Lower lobe of right lung (tissue), 2 donors: ENCODE measurements at regions not wholly inside any gene's neighbourhood (a gene's known extent, or its start where the extent isn't known, plus 50 kb on each side); places are given as distances from the start of the nearest gene placed in this dataset.

Experiments used
- ATAC-seq, 2 donors: fragments of 200-7000 bp; cut with Tn5 transposase; one replicate each; pipeline ENCODE4 v1.9.1; 2020 to 2022; ENCODE audit warnings: mild to moderate bottlenecking in 2 of 2, moderate library complexity in 2 of 2
- DNase-seq: peaks from one replicate; pipeline ENCODE4 v3.0.0-alpha.2; 2020
- H3K27ac ChIP-seq: fragments of 200-600 bp; one replicate; pipeline ENCODE4 v1.8.0; 2022
- H3K27me3 ChIP-seq: fragments of 200-600 bp; one replicate; pipeline ENCODE4 v1.8.0; 2022; ENCODE audit warnings: low read depth
- H3K36me3 ChIP-seq: fragments of 200-600 bp; one replicate; pipeline ENCODE4 v1.8.0; 2022; ENCODE audit warnings: mild to moderate bottlenecking
- H3K4me1 ChIP-seq: fragments of 200-600 bp; one replicate; pipeline ENCODE4 v1.8.0; 2022
- H3K4me3 ChIP-seq: fragments of 200-600 bp; one replicate; pipeline ENCODE4 v1.8.0; 2022; ENCODE audit warnings: mild to moderate bottlenecking
- H3K9me3 ChIP-seq: fragments of 200-600 bp; one replicate; pipeline ENCODE4 v1.8.0; 2022
- intact Hi-C: fragments of 100-400 bp; cut with DNase I; formaldehyde crosslinking; loops from one replicate; pipeline ENCODE4 v1.11.0; 2022
- TF ChIP-seq, protein P1 (sequence below): fragments of 200-600 bp; IDR thresholded peaks from one replicate; pipeline ENCODE4 v1.8.0; 2022; ENCODE audit warnings: antibody characterized with exemption, mild to moderate bottlenecking
- donor health status: DM: no; HTN: yes; CAD: no; lungs with severe emphysema.

GRCh38 chr4:31187979-31188378 is 467.8 kb downstream of the PCDH7 start:
- H3K4me3 ChIP-seq, result no peak overlapping the region
- TF ChIP-seq, protein P1, sequence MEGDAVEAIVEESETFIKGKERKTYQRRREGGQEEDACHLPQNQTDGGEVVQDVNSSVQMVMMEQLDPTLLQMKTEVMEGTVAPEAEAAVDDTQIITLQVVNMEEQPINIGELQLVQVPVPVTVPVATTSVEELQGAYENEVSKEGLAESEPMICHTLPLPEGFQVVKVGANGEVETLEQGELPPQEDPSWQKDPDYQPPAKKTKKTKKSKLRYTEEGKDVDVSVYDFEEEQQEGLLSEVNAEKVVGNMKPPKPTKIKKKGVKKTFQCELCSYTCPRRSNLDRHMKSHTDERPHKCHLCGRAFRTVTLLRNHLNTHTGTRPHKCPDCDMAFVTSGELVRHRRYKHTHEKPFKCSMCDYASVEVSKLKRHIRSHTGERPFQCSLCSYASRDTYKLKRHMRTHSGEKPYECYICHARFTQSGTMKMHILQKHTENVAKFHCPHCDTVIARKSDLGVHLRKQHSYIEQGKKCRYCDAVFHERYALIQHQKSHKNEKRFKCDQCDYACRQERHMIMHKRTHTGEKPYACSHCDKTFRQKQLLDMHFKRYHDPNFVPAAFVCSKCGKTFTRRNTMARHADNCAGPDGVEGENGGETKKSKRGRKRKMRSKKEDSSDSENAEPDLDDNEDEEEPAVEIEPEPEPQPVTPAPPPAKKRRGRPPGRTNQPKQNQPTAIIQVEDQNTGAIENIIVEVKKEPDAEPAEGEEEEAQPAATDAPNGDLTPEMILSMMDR, result no peak
- H3K9me3 ChIP-seq, result peaks cover 4% of the 10 kb centered on the region
- DNase-seq (no peak), ATAC-seq (no peak)
- intact Hi-C loops, result no loop called here
- no peaks in the 10 kb centered on the region for H3K4me1 ChIP-seq
- no peaks in the 10 kb centered on the region for H3K36me3 ChIP-seq
- H3K27ac ChIP-seq, result no peak overlapping the region
- no peaks in the 10 kb centered on the region for H3K27me3 ChIP-seq

GRCh38 chr4:31189938-31190337 is 469.8 kb downstream of the PCDH7 start:
- ATAC-seq (no peak), DNase-seq (no peak)
- H3K4me1 ChIP-seq, result no peaks in the 10 kb centered on the region
- no peak overlapping the region for H3K27ac ChIP-seq
- intact Hi-C loops, result no loop called here
- peaks cover 3% of the 10 kb centered on the region for H3K9me3 ChIP-seq
- H3K4me3 ChIP-seq, result no peak overlapping the region
- H3K36me3 ChIP-seq, result no peaks in the 10 kb centered on the region
- H3K27me3 ChIP-seq, result no peaks in the 10 kb centered on the region
- TF ChIP-seq, protein P1, result no peak

GRCh38 chr4:31190671-31191070 is 470.5 kb downstream of the PCDH7 start:
- no peaks in the 10 kb centered on the region for H3K4me1 ChIP-seq
- no peaks in the 10 kb centered on the region for H3K9me3 ChIP-seq
- no peak overlapping the region for H3K4me3 ChIP-seq
- no peaks in the 10 kb centered on the region for H3K36me3 ChIP-seq
- TF ChIP-seq, protein P1, result no peak
- intact Hi-C loops, result no loop called here
- no peak overlapping the region for H3K27ac ChIP-seq
- ATAC-seq (no peak), DNase-seq (no peak)
- H3K27me3 ChIP-seq, result no peaks in the 10 kb centered on the region

DNA sequence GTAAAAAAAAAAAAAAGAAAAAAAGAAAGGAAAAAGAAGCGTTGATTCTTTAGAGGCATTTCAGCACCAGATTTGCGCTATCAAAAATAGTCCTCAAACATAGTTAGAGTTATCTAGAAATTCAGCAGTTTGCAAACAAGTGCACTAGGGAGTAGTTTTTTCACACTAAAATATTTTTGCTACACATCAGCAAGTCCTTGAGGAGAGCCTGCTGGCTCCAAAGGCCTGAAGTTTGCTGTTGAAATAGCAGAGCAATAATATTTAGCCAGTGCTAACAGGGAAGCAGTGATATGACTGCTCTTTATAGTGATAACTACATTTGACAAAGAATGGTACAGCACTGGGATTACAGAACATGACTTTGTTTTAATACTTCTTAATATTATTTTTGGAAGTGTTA is 472.2 kb downstream of the PCDH7 start:
- H3K4me3 ChIP-seq, result no peak overlapping the region
- DNase-seq (no peak), ATAC-seq (peak; percentile 27 to 59)
- H3K27me3 ChIP-seq, result no peaks in the 10 kb centered on the region
- intact Hi-C loops, result no loop called here
- no peaks in the 10 kb centered on the region for H3K4me1 ChIP-seq
- TF ChIP-seq, protein P1, result no peak
- no peaks in the 10 kb centered on the region for H3K36me3 ChIP-seq
- no peak overlapping the region for H3K27ac ChIP-seq
- no peaks in the 10 kb centered on the region for H3K9me3 ChIP-seq

- H3K36me3 ChIP-seq, result no peaks in the 10 kb centered on the region
- ATAC-seq (no peak), DNase-seq (no peak)
- H3K27ac ChIP-seq, result no peak overlapping the region
- H3K9me3 ChIP-seq, result no peaks in the 10 kb centered on the region
- no peaks in the 10 kb centered on the region for H3K27me3 ChIP-seq
- TF ChIP-seq, protein P1, result no peak
- intact Hi-C loops, result no loop called here
- H3K4me1 ChIP-seq, result no peaks in the 10 kb centered on the region
- no peak overlapping the region for H3K4me3 ChIP-seq
Observed at GRCh38 chr4:31193521-31193920, 473.4 kb downstream of the PCDH7 start.

DNA sequence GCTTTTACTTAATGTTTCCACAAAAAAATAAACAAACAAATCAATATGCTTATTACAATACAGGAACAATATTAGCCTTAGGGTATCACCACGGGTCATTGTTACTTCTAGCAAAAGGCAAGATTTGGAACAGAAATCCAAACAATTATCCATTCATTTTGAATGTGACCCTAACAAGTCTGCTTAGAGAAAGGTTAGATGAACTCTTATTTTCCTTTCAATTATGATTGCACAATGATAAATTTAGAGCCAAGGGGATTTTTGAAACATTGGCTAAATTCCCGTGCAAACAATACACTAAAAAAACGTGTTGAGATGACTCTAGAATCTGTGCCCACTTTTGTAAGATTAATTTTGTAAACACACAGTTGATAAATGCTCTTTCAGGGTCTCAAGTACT is 474.7 kb downstream of the PCDH7 start:
- Histone ChIP-seq H3K9me3 (peaks cover 3% of the 10 kb centered on the region), H3K27me3 (no peaks in the 10 kb centered on the region), H3K27ac (no peak overlapping the region), H3K4me3 (no peak overlapping the region), H3K36me3 (no peaks in the 10 kb centered on the region), H3K4me1 (no peaks in the 10 kb centered on the region)
- intact Hi-C loops, result no loop called here
- no peak for DNase-seq
- TF ChIP-seq, protein P1, result no peak
- peak in 1 of 2 donors; percentile 12 for ATAC-seq
